K562 (cell line): ENCODE measurements at regions not wholly inside any gene's neighbourhood (a gene's known extent, or its start where the extent isn't known, plus 50 kb on each side); places are given as distances from the start of the nearest gene placed in this dataset.

ENCODE experiments used
- ADNP ChIP-seq: fragments of 200-800 bp; sonication (Bioruptor generic); IDR thresholded peaks from 2 replicates; pipeline ENCODE4 v1.6.1; 2016; ENCODE audit warnings: missing genetic modification characterization, missing compliant biosample characterization
- DPF2 ChIP-seq: fragments of 450-650 bp; IDR thresholded peaks from 2 replicates; pipeline ENCODE4 v1.6.1; 2016
- EHMT2 ChIP-seq: fragments of 450-650 bp; IDR thresholded peaks from 2 replicates; pipeline ENCODE4 v1.6.1; 2018; ENCODE audit warnings: antibody characterized with exemption
- ESRRA ChIP-seq: fragments of 450-650 bp; IDR thresholded peaks from 2 replicates; pipeline ENCODE4 v1.6.1; 2014; ENCODE audit warnings: low read depth, mild to moderate bottlenecking, moderate library complexity, borderline replicate concordance
- ETV1 ChIP-seq: fragments of 450-650 bp; conservative IDR thresholded peaks from 2 replicates; pipeline ENCODE4 v1.6.1; 2016; ENCODE audit warnings: missing genetic modification characterization, control low read depth, low read depth, missing compliant biosample characterization
- L3MBTL2 ChIP-seq: fragments of 450-650 bp; IDR thresholded peaks from 2 replicates; pipeline ENCODE4 v1.6.1; 2016; ENCODE audit warnings: mild to moderate bottlenecking, moderate library complexity
- MIER1 ChIP-seq: fragments of 450-650 bp; IDR thresholded peaks from 2 replicates; pipeline ENCODE4 v1.6.1; 2016; ENCODE audit warnings: antibody characterized with exemption, mild to moderate bottlenecking, low read depth
- RNF2 ChIP-seq: sonication (generic); IDR thresholded peaks from 2 replicates; pipeline ENCODE4 v1.6.1; 2016
- SMAD3 ChIP-seq: fragments of 450-650 bp; formaldehyde crosslinking; conservative IDR thresholded peaks from 2 replicates; pipeline ENCODE4 v1.4.0; 2020; ENCODE audit warnings: mild to moderate bottlenecking
- USF1 ChIP-seq: sonication (generic); formaldehyde crosslinking; IDR thresholded peaks from 2 replicates; pipeline ENCODE4 v1.9.0; 2022; ENCODE audit warnings: mild to moderate bottlenecking, missing genetic modification reagents
- YY1 ChIP-seq, 3 experiments: IDR thresholded peaks; 2 replicates each; pipeline ENCODE4 v1.6.1; 2011; ENCODE audit warnings: low read length in 2 of 3, mild to moderate bottlenecking in 2 of 3, moderate library complexity in 2 of 3, borderline replicate concordance in 1 of 3, control low read depth in 1 of 3, low read depth in 1 of 3; ENCODE audit not compliant: insufficient read depth in 3 of 3, insufficient replicate concordance in 2 of 3, control insufficient read depth in 1 of 3, insufficient read length in 1 of 3; ENCODE audit errors: extremely low read depth in 1 of 3
- ZKSCAN1 ChIP-seq: fragments of 150-350 bp; IDR thresholded peaks from 2 replicates; pipeline ENCODE4 v1.6.1; 2016; ENCODE audit warnings: low read depth, low read length
- ZNF146 ChIP-seq: IDR thresholded peaks from one replicate; pipeline ENCODE4 v1.6.1; 2018; ENCODE audit warnings: missing compliant biosample characterization; ENCODE audit not compliant: unreplicated experiment
- TF ChIP-seq, protein P1 (sequence below): sonication (generic); formaldehyde crosslinking; IDR thresholded peaks from 2 replicates; pipeline ENCODE4 v1.8.1; 2022; ENCODE audit warnings: missing genetic modification reagents
- TF ChIP-seq, protein P2 (sequence below): sonication (generic); formaldehyde crosslinking; IDR thresholded peaks from 2 replicates; pipeline ENCODE4 v1.5.0; 2020; ENCODE audit warnings: missing genetic modification reagents

GRCh38 chr7:156515911-156516790, 124.4 kb upstream of the RNF32 start (continued):
- TF ChIP-seq YY1 (IDR thresholded peaks at IDR 0.05; ENCODE audit: borderline replicate concordance in 1 of 3, control insufficient read depth in 1 of 3, extremely low read depth in 1 of 3, insufficient read depth in 3 of 3, insufficient read length in 1 of 3, insufficient replicate concordance in 2 of 3, low read depth in 1 of 3, low read length in 2 of 3) (peak in 1 of 3 experiments; percentile 50), USF1 (CRISPR knock-in tag) (no peak), SMAD3 (no peak), ETV1 (tag) (0 out of 2 replicates have a peak, but pooled peaks have one; percentile 16), ESRRA (peak; percentile 45), MIER1 (no peak), DPF2 (no peak), ZKSCAN1 (no peak), ZNF146 (CRISPR knock-in tag) (no peak), EHMT2 (no peak), RNF2 (0 out of 2 replicates have a peak, but pooled peaks have one; percentile 13), ADNP (tag) (no peak), L3MBTL2 (peak; percentile 39; the same call in 1 of the 2 replicates)
- TF ChIP-seq, protein P1, sequence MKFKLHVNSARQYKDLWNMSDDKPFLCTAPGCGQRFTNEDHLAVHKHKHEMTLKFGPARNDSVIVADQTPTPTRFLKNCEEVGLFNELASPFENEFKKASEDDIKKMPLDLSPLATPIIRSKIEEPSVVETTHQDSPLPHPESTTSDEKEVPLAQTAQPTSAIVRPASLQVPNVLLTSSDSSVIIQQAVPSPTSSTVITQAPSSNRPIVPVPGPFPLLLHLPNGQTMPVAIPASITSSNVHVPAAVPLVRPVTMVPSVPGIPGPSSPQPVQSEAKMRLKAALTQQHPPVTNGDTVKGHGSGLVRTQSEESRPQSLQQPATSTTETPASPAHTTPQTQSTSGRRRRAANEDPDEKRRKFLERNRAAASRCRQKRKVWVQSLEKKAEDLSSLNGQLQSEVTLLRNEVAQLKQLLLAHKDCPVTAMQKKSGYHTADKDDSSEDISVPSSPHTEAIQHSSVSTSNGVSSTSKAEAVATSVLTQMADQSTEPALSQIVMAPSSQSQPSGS: no peak
- TF ChIP-seq, protein P2, sequence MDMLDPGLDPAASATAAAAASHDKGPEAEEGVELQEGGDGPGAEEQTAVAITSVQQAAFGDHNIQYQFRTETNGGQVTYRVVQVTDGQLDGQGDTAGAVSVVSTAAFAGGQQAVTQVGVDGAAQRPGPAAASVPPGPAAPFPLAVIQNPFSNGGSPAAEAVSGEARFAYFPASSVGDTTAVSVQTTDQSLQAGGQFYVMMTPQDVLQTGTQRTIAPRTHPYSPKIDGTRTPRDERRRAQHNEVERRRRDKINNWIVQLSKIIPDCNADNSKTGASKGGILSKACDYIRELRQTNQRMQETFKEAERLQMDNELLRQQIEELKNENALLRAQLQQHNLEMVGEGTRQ (CRISPR knock-in tag): no peak
